HFFc6 (cell line): ENCODE measurements at regions not wholly inside any gene's neighbourhood (a gene's known extent, or its start where the extent isn't known, plus 50 kb on each side); places are given as distances from the start of the nearest gene placed in this dataset.

Source experiments
- DNase-seq: peaks from one replicate; pipeline ENCODE4 v3.0.0-alpha.2; 2018
- H3K27ac Mint-ChIP-seq: 2 replicates; pipeline ENCODE4 v1.8.0; 2020; ENCODE audit warnings: mild to moderate bottlenecking, mixed read lengths
- H3K27me3 Mint-ChIP-seq: 2 replicates; pipeline ENCODE4 v1.8.0; 2021; ENCODE audit warnings: mild to moderate bottlenecking, moderate library complexity, mixed read lengths; ENCODE audit not compliant: insufficient read depth
- H3K36me3 Mint-ChIP-seq: 2 replicates; pipeline ENCODE4 v1.8.0; 2021; ENCODE audit warnings: low read depth, mixed read lengths
- H3K4me1 Mint-ChIP-seq: 2 replicates; pipeline ENCODE4 v1.8.0; 2020; ENCODE audit warnings: low read depth, mixed read lengths
- H3K4me3 Mint-ChIP-seq: 2 replicates; pipeline ENCODE4 v1.8.0; 2020; ENCODE audit warnings: mild to moderate bottlenecking, moderate library complexity, mixed read lengths
- H3K9me3 Mint-ChIP-seq: 2 replicates; pipeline ENCODE4 v1.8.0; 2020; ENCODE audit warnings: mild to moderate bottlenecking, mixed read lengths
- CTCF ChIP-seq: fragments of 200-600 bp; sonication (generic); IDR thresholded peaks from 2 replicates; pipeline ENCODE4 v1.5.0; 2021; ENCODE audit warnings: antibody characterized with exemption, mild to moderate bottlenecking

DNA sequence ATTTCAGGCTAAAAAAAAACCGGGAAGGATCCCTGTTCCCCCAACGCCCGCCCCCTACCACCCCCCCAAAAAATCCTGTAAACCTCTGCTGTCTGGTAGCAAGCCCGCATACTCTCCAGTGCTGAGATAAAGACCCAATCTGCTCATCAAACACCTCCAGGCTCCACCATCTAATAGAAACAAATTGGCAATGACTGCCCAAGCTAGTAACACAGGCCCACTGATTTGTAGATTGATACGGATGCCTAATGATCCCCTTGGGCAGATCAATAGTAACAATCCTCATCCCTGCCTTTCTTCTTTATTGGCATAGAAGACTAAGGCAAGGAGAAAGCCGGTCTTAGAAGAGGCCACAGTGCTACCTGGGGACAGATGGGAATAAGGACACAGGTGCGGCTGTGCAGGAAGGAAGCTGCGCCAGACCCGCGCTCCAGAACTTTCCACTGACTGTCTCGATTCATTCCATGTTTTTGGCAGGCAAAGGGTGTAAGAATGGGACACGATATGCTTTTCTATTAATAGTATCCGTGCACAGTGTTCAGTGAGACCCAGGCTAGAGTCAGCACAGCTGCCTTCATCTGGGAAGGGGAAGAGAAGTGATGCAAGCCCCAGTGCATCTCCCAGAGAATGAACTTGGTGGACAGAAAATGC lies 407.6 kb upstream of the PSMD7 start:
- DNase-seq: no peak
- Mint-ChIP-seq H3K27me3 (peaks cover 19% of the 10 kb centered on the region), H3K4me3 (no peak overlapping the region), H3K9me3 (no peaks in the 10 kb centered on the region), H3K27ac (no peak overlapping the region), H3K36me3 (no peaks in the 10 kb centered on the region), H3K4me1 (no peaks in the 10 kb centered on the region)
- TF ChIP-seq CTCF: no peak

DNA sequence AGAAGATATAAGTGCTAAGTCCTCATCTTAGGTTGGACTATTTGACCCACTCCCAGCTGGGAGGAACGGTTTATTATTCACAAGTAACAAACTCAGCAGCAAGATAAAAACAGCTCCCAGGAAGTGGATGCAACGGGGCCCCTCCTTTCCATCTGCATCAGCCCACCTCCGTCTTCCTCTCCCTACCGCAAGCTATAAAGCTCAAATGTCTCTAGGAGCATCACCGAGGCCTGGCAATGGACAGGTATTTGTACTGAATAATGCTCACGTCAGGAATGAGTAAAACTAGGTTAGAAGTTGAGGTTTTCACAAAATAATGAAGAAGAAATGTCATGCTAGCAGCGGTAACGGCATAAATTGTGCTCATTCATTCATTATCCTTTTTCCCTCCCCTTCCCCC lies 408.7 kb upstream of the PSMD7 start:
- no peak overlapping the region for H3K4me3 Mint-ChIP-seq
- peaks cover 19% of the 10 kb centered on the region for H3K27me3 Mint-ChIP-seq
- DNase-seq: no peak
- H3K36me3 Mint-ChIP-seq: no peaks in the 10 kb centered on the region
- no peaks in the 10 kb centered on the region for H3K9me3 Mint-ChIP-seq
- no peak for TF ChIP-seq CTCF
- H3K4me1 Mint-ChIP-seq: no peaks in the 10 kb centered on the region
- H3K27ac Mint-ChIP-seq: no peak overlapping the region

GRCh38 chr16:73886426-73886825 lies 410.2 kb upstream of the PSMD7 start:
- peaks cover 19% of the 10 kb centered on the region for H3K27me3 Mint-ChIP-seq
- no peaks in the 10 kb centered on the region for H3K4me1 Mint-ChIP-seq
- no peak for TF ChIP-seq CTCF
- H3K4me3 Mint-ChIP-seq: no peak overlapping the region
- no peak overlapping the region for H3K27ac Mint-ChIP-seq
- H3K36me3 Mint-ChIP-seq: no peaks in the 10 kb centered on the region
- H3K9me3 Mint-ChIP-seq: no peaks in the 10 kb centered on the region
- no peak for DNase-seq

- H3K27me3 Mint-ChIP-seq: peaks cover 16% of the 10 kb centered on the region
- no peak overlapping the region for H3K4me3 Mint-ChIP-seq
- no peak overlapping the region for H3K27ac Mint-ChIP-seq
- no peaks in the 10 kb centered on the region for H3K36me3 Mint-ChIP-seq
- DNase-seq: no peak
- no peaks in the 10 kb centered on the region for H3K4me1 Mint-ChIP-seq
- no peak for TF ChIP-seq CTCF
- H3K9me3 Mint-ChIP-seq: no peaks in the 10 kb centered on the region
Measured at GRCh38 chr16:73885319-73885718, 411.3 kb upstream of the PSMD7 start.

DNA sequence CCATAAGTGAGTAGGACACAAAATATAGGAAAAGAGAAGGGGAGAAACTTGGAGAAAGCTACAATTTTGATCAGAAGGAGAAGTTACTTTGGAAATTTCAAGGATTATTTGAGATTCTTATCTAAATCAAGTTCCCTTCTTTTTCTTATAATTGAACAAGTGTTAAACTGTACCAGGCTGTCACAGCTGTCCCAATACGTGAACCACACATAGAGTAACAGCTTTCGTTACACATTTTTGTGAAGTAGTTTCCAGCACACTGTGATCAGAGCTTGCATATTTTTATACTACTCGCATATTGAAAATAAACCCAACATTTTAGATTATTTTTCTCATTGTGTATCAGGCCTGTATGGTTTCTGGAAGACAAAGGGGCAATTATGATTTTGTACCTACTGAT lies 412.8 kb upstream of the PSMD7 start:
- Mint-ChIP-seq H3K4me1 (no peaks in the 10 kb centered on the region), H3K27ac (no peak overlapping the region), H3K4me3 (no peak overlapping the region), H3K27me3 (peaks cover 13% of the 10 kb centered on the region), H3K9me3 (no peaks in the 10 kb centered on the region), H3K36me3 (no peaks in the 10 kb centered on the region)
- no peak for DNase-seq
- TF ChIP-seq CTCF: no peak

GRCh38 chr16:73883126-73883525 lies 413.5 kb upstream of the PSMD7 start:
- H3K4me3 Mint-ChIP-seq: no peak overlapping the region
- peaks cover 10% of the 10 kb centered on the region for H3K27me3 Mint-ChIP-seq
- no peak for TF ChIP-seq CTCF
- H3K36me3 Mint-ChIP-seq: no peaks in the 10 kb centered on the region
- H3K27ac Mint-ChIP-seq: no peak overlapping the region
- no peak for DNase-seq
- no peaks in the 10 kb centered on the region for H3K9me3 Mint-ChIP-seq
- no peaks in the 10 kb centered on the region for H3K4me1 Mint-ChIP-seq
